Endodermal cell (in vitro differentiated cells): ENCODE measurements at regions not wholly inside any gene's neighbourhood (a gene's known extent, or its start where the extent isn't known, plus 50 kb on each side); places are given as distances from the start of the nearest gene placed in this dataset.

Experiments used
- DNase-seq: peaks from one replicate; pipeline ENCODE4 v3.0.0-alpha.2; 2017
- H3K27ac ChIP-seq: 2 replicates; pipeline ENCODE4 v1.5.1; 2013; ENCODE audit warnings: mild to moderate bottlenecking, low read depth, low read length, moderate library complexity
- H3K27me3 ChIP-seq: 2 replicates; pipeline ENCODE4 v1.6.1; 2013; ENCODE audit warnings: mild to moderate bottlenecking, low read length, moderate library complexity; ENCODE audit not compliant: insufficient read depth, control insufficient read depth, poor library complexity, severe bottlenecking
- H3K36me3 ChIP-seq: 2 replicates; pipeline ENCODE4 v1.7.0; 2013; ENCODE audit warnings: mild to moderate bottlenecking, low read length, moderate library complexity; ENCODE audit not compliant: control insufficient read depth, insufficient read depth
- H3K4me1 ChIP-seq: one replicate; pipeline ENCODE4 v1.7.0; 2013; ENCODE audit warnings: low read length; ENCODE audit not compliant: control insufficient read depth, insufficient read depth
- H3K4me3 ChIP-seq: 2 replicates; pipeline ENCODE4 v1.5.1; 2013; ENCODE audit warnings: mild to moderate bottlenecking, low read length, moderate library complexity
- H3K9ac ChIP-seq: 2 replicates; pipeline ENCODE4 v1.6.1; 2013; ENCODE audit warnings: mild to moderate bottlenecking, low read length, moderate library complexity; ENCODE audit not compliant: poor library complexity, severe bottlenecking; ENCODE audit errors: extremely low read depth
- H3K9me3 ChIP-seq: 2 replicates; pipeline ENCODE4 v1.6.1; 2013; ENCODE audit warnings: mild to moderate bottlenecking, low read length, moderate library complexity; ENCODE audit not compliant: control insufficient read depth
- H3K27ac Mint-ChIP-seq: 2 replicates; pipeline ENCODE4 v1.8.0; 2020; ENCODE audit warnings: mixed read lengths
- H3K27me3 Mint-ChIP-seq: 2 replicates; pipeline ENCODE4 v1.8.0; 2021; ENCODE audit warnings: mild to moderate bottlenecking, mixed read lengths; ENCODE audit not compliant: insufficient read depth
- H3K36me3 Mint-ChIP-seq: 2 replicates; pipeline ENCODE4 v1.8.0; 2020; ENCODE audit warnings: low read depth, mixed read lengths
- H3K4me1 Mint-ChIP-seq: 2 replicates; pipeline ENCODE4 v1.8.0; 2020; ENCODE audit warnings: mixed read lengths
- H3K4me3 Mint-ChIP-seq: 2 replicates; pipeline ENCODE4 v1.8.0; 2020; ENCODE audit warnings: mild to moderate bottlenecking, moderate library complexity, mixed read lengths
- H3K9me3 Mint-ChIP-seq: 2 replicates; pipeline ENCODE4 v1.8.0; 2020; ENCODE audit warnings: mild to moderate bottlenecking, mixed read lengths
- CTCF ChIP-seq: fragments of 200-600 bp; sonication (generic); conservative IDR thresholded peaks from 2 replicates; pipeline ENCODE4 v1.5.0; 2021; ENCODE audit warnings: antibody characterized with exemption, mild to moderate bottlenecking
- WGBS, 2 experiments: methylation state at CpG; one replicate each; pipeline versions ENCODE4 v1.1.5 to v1.1.7; 2013; ENCODE audit warnings: missing lambda C conversion rate in 2 of 2, mixed read lengths in 1 of 2; ENCODE audit not compliant: insufficient coverage in 1 of 2, insufficient read length in 1 of 2; 5-methylcytosine and 5-hydroxymethylcytosine counted together

GRCh38 chr5:81914696-81915095, 57.1 kb upstream of the ATG10 start:
- no peaks in the 10 kb centered on the region for H3K9me3 Mint-ChIP-seq
- H3K27me3 Mint-ChIP-seq: no peaks in the 10 kb centered on the region
- Histone ChIP-seq H3K9ac (no peak overlapping the region), H3K4me3 (no peak overlapping the region), H3K36me3 (no peaks in the 10 kb centered on the region), H3K27me3 (no peaks in the 10 kb centered on the region), H3K9me3 (no peaks in the 10 kb centered on the region), H3K27ac (no peak overlapping the region), H3K4me1 (no peaks in the 10 kb centered on the region)
- no peaks in the 10 kb centered on the region for H3K4me1 Mint-ChIP-seq
- no peak for TF ChIP-seq CTCF
- no peak overlapping the region for H3K4me3 Mint-ChIP-seq
- DNase-seq: no peak
- no peak overlapping the region for H3K27ac Mint-ChIP-seq
- no peaks in the 10 kb centered on the region for H3K36me3 Mint-ChIP-seq
- 85 to 100% methylated on average over 1 of the region's 1 CpG for WGBS, 2 experiments

- Histone ChIP-seq H3K27me3 (no peaks in the 10 kb centered on the region), H3K4me3 (no peak overlapping the region), H3K9me3 (no peaks in the 10 kb centered on the region), H3K4me1 (no peaks in the 10 kb centered on the region), H3K9ac (no peak overlapping the region), H3K36me3 (no peaks in the 10 kb centered on the region), H3K27ac (no peak overlapping the region)
- Mint-ChIP-seq H3K27me3 (no peaks in the 10 kb centered on the region), H3K4me1 (peaks cover 3% of the 10 kb centered on the region), H3K4me3 (no peak overlapping the region), H3K9me3 (no peaks in the 10 kb centered on the region), H3K36me3 (no peaks in the 10 kb centered on the region), H3K27ac (no peak overlapping the region)
- no peak for TF ChIP-seq CTCF
- WGBS, 2 experiments: 95% methylated on average over 7 to 8 of the region's 8 CpGs
- DNase-seq: no peak
These were observed 58.9 kb upstream of the ATG10 start for GRCh38 chr5:81912933-81913332.

- Mint-ChIP-seq H3K36me3 (no peaks in the 10 kb centered on the region), H3K4me3 (no peak overlapping the region), H3K27me3 (no peaks in the 10 kb centered on the region), H3K27ac (no peak overlapping the region), H3K9me3 (no peaks in the 10 kb centered on the region), H3K4me1 (peaks cover 3% of the 10 kb centered on the region)
- H3K9ac ChIP-seq: no peak overlapping the region
- no peak for DNase-seq
- H3K27ac ChIP-seq: no peak overlapping the region
- no peaks in the 10 kb centered on the region for H3K36me3 ChIP-seq
- no peaks in the 10 kb centered on the region for H3K4me1 ChIP-seq
- WGBS, 2 experiments: 100% methylated on average over 1 of the region's 1 CpG; no CpG with 5 or more reads in 1 of the 2 experiments
- no peak overlapping the region for H3K4me3 ChIP-seq
- no peak for TF ChIP-seq CTCF
- no peaks in the 10 kb centered on the region for H3K9me3 ChIP-seq
- H3K27me3 ChIP-seq: no peaks in the 10 kb centered on the region
These were observed 62.1 kb upstream of the ATG10 start for GRCh38 chr5:81909677-81910076.
